HG03460 (cell line): ENCODE measurements at regions not wholly inside any gene's neighbourhood (a gene's known extent, or its start where the extent isn't known, plus 50 kb on each side); places are given as distances from the start of the nearest gene placed in this dataset.
"Not testable (repeated sequence)": the region's sequence is repeated elsewhere in the genome, so short reads cannot be mapped to it uniquely, and the experiment has no call there.

Experiments used
- ATAC-seq: cut with Tn5 transposase; IDR thresholded peaks from one replicate; pipeline ENCODE4 v1.9.1; 2021; ENCODE audit not compliant: unreplicated experiment

GRCh38 chr6:84635081-84635761, 129.2 kb downstream of the TBX18 start:
- ATAC-seq, result no peak

DNA sequence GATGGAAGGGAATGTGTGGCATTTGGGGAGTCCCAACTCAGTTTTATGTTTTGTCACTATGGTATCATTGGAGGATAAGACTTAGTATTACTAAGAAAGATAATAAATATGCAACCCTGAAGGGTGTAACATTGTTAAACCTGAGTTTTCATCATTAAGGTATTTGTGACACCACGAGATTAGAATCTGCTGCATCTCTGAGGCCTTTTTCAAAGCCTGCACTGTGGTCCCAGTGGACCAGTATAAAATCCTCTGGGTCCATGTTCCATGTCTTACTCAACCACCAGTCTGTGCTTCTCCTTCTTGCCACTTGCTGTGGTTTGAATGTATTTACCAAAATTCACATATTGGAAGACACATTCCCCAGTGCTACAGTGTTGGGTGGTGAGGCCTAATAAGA, 130.6 kb downstream of the TBX18 start:
- no peak for ATAC-seq

GRCh38 chr6:84626527-84626926, 137.9 kb downstream of the TBX18 start:
- not testable (repeated sequence) for ATAC-seq

- ATAC-seq, result no peak
These were observed 138.9 kb downstream of the TBX18 start for GRCh38 chr6:84625506-84625905.

DNA sequence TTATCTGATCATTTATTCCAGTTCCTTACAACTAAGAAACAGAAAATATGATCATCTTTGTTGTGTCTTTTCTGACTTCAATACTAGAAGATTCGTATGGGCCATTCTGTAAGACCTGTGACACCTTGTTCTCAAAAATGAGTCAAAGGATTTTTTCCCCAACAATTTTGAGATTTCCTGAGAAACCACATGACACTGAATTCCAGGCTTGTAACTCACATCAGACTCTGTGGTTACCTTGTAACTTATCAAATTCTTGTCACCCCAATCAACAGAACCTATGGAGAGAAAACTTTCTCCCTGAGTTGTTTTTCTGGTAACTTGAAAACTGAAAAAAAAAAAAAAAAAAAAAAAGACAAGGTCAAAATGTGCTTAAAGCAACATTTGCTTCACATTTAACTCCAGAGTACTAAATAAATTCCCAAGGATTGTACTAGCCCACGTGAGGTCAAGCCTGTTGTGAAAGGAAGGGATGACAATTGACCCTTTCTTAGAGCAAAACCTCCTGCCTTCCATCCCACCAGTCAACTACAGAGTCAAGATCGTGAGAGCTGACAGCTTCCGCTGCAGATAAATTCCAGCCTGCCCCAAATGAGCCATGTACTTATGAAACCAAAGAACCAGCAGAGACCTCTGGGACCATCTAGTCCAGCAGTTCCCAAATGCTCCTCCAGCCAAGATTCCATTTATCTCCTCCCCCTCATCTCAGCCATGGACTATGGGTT, 140.3 kb downstream of the TBX18 start:
- ATAC-seq, result no peak

DNA sequence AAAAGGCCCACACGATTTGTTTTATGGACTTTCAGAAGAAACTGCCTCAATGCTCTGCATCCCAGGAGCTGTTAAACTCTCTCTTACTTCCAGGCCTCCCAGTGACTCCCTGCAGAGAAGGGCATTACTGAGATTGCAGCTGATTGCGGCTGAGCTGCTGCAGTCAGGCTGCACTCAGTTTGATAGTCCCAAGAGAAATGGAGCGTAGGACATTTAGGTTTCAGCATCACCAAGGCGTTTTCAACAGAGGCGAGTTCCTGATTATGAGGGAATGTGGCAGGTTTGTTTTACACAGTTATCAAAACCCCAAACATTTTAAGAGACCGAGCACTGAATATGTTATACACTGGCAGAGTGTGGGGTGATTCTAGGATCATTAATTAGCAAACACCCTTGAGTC, 145.6 kb downstream of the TBX18 start:
- ATAC-seq, result no peak

DNA sequence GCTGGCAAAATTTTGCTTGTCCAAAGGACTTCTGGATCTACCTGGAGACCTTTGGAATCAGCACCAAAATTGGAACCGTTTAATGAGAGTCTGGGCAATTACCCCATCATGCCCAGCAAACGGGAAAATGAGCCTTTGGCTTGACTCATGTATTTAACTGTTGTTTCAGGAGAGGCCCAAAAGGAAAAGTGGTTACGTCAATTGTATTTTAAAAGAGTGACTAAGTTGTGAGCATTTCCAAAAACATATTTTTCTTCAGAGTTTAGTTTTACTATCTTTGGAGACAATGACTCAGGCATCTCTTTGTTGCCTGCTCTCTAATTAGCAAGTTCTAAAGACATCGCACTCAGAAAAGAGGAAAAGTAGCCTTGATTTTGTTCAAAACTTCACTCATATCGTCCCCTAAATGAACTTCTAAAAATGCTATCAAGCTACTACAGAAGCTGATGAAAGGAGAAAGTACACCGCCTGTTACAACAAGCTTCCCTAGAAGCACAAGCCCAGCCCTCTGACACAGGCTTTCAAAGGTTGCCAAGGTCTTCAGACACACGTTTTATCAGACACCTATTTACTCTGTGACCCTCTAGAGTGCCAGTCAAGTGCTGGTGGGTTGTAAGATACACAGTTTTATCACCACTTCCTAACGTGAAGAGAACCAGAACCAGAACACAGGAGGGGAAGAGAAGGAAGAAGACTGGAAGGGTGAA, 146.2 kb downstream of the TBX18 start:
- ATAC-seq, result no peak

DNA sequence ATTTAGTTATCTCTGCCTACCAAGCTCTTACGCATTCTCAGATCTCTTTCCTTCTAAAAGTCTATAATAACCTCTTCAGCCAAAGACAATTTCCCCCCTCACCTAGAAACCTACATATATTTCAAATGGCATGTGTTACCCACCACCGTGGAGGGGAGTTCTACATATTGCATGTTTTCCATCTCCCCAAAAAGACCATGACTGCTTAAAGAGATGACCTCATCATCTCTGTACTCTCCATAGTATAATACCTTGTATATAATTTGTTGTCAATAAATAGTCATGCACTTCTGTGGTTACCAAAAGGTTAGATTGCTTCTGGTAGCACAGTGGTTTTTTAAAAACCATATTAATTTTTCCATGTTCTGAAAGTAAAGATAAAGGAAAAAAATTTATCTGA, 148.4 kb downstream of the TBX18 start:
- ATAC-seq, result no peak

DNA sequence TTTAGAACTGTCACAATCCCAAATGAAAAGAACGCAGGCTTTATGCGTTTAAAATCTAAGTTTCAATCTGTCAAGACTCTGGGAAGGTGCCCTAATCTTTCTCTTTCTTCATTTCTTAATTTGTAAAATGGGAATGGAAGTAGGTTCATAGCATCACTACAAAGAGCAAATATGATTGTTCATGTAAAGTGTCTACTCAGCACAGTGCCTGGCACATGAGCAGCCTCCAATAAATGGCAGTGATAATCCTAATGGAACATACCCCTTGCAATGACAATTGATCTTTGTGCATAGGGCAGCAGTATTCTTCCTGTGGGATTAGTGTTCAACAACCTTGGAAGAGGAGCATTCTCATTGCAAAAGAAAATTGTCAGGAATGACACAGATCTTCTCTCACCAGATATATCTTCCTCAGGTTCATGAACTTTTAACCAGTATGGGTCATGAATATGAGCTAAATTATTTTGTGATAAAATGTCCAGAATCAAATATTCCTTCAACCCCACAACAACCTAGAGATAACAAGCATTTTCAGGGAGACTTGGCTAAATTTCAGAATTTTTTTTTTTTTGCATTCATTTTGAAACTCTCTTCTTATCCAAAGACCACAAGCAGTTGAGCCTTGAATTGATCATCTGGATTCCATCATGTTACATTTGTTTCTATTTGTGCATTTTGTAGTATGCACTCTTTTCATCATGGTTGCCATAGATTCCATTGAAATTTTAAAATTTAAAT, 149.1 kb downstream of the TBX18 start:
- ATAC-seq, result no peak

DNA sequence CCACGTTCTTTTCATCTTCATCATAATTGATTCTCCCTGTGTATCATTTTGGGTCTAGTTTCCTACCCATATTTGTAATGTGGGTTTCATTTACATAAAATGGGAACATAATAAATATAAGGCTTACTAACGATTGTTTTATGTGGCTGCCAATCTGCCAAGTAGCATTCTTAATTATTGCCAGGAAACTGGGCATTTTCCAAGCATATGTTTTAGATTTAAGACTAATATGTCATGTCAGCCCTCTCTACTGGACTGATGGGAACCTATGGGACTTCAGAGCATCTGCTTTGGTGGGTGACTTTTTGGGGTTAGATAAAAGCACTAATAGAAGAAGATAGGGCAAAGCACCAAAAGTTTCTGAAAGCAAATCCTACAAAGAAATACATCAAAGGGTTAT, 157.5 kb downstream of the TBX18 start:
- no peak for ATAC-seq

DNA sequence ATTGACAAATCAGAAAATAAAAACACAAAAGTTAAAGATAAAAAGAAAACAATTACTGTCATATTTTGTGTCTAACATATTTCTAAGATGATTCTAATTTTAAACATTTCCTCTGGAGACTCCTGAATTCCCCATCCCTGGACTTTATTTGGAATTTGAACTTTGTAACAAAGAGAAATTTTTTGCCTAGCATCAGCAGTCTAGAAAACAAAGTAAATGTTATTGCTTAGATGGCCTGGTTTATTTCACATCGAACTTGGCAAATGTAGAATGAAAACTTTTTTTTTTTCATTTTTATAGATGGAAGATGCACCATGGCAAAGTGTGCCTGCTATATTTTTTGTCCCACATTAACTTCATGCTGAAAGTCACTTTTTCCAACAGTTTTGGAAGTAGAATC, 159.1 kb downstream of the TBX18 start:
- no peak for ATAC-seq

- ATAC-seq, result no peak
These were observed 163.0 kb downstream of the TBX18 start for GRCh38 chr6:84601366-84601765.

GRCh38 chr6:84599991-84600390, 164.4 kb downstream of the TBX18 start:
- no peak for ATAC-seq

GRCh38 chr6:84597238-84597875, 167.0 kb downstream of the TBX18 start:
- ATAC-seq, result no peak

DNA sequence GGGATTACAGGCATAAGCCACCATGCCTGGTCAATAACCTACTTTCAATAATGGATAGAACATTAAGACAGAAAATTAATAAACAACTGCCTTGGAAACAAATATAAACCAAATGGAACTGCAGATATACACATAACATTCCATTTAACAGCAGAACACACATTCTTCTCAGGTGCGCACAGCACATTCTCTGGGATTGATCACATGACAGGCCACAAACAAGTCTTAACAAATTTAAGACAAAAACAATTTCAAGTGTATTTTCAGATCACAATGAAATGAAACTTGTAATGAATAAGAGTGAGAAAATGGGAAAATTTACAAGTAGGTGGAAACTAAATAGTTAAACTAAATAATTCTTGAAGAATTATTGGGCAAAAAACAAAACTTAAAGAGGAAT, 167.9 kb downstream of the TBX18 start:
- ATAC-seq, result no peak

- ATAC-seq, result no peak
These were observed 175.7 kb downstream of the TBX18 start for GRCh38 chr6:84588697-84589080.

GRCh38 chr6:84587994-84588696, 176.3 kb downstream of the TBX18 start:
- ATAC-seq, result not testable (repeated sequence)

DNA sequence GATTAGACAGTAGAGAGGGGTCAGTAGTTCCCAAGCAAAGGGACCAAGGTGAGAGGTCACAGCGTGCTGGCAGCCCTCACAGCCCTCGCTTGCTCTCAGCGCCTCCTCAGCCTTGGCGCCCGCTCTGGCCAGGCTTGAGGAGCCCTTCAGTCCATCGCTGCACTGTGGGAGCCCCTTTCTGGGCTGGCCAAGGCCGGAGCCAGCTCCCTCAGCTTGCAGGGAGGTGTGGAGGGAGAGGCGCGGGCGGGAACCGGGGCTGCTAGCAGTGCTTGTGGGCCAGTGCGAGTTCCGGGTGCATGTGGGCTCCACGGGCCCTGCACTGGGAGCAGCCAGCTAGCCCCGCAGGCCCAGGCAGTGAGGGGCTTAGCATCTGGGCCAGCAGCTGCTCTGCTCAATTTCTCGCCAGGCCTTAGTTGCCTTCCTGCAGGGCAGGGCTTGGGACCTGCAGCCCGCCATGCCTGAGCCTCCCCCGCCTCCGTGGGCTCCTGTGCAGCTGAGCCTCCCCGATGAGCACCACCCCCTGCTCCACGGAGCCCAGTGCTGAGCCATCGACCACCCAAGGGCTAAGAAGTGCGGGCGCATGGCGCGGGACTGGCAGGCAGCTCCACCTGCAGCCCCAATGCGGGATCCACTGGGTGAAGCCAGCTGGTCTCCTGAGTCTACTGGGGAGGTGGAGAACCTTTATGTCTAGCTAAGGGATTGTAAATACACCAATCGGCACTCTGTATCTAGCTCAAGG, 177.0 kb downstream of the TBX18 start:
- ATAC-seq, result not testable (repeated sequence)

DNA sequence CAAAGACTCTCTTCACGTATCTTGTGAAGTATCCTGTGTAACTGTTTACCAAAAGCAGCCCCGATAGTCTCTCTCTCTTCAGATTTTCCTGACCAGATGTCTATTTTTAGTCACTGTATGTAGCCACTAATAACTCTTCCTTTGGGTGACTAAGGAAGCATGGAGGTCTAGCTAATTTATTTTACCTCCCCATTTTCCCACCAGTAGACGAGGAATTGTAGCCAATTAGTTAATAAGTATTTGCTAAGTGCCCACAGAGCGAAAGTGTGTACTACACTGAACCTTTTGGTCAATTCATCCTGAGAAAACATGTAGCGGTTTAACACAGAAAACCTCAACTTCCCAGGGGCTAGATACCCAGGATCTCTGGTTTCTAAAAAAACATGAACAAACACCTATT, 180.6 kb downstream of the TBX18 start:
- ATAC-seq, result no peak

DNA sequence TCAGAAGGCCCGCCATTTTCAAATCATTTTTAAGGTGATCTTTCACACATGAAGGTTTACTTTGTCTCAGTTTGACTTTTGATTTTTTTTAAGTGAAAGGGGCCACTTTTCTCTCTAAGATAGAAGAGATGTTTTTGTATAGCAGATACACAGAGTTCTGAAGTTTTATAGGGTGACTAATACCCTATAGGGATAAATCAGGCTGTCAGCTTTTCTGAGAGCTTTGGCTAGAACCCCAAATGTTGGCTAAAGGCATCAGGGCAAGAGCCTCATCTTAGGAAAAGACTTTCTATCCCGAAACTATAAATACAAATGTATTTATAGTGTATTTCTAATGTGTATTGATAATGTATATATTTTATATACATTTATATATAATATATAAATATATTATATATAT, 181.4 kb downstream of the TBX18 start:
- no peak for ATAC-seq
